D721Med (cell line): ENCODE measurements at regions not wholly inside any gene's neighbourhood (a gene's known extent, or its start where the extent isn't known, plus 50 kb on each side); places are given as distances from the start of the nearest gene placed in this dataset.

ENCODE experiments used
- DNase-seq: peaks from one replicate; pipeline ENCODE4 v3.0.0; 2011; ENCODE audit warnings: low spot score; ENCODE audit not compliant: insufficient read length
- FAIRE-seq: peaks from 2 replicates; lab custom pipeline; 2011; peaks lifted over from hg19 to GRCh38; lab: Jason Lieb, UNC
- CTCF ChIP-seq: IDR thresholded peaks from 2 replicates; pipeline ENCODE4 v1.5.1; 2012; ENCODE audit warnings: mild to moderate bottlenecking, control low read depth; ENCODE audit not compliant: insufficient read depth; ENCODE audit errors: missing control alignments

- no peak for TF ChIP-seq CTCF
- DNase-seq (no peak), FAIRE-seq (no peak)
Observed at GRCh38 chr1:238517711-238518110, 627.0 kb upstream of the ZP4 start.

GRCh38 chr1:238501290-238501689 is 610.6 kb upstream of the ZP4 start:
- FAIRE-seq (no peak), DNase-seq (no peak)
- no peak for TF ChIP-seq CTCF

GRCh38 chr1:238499021-238499420 is 608.3 kb upstream of the ZP4 start:
- peak; percentile 77 for FAIRE-seq
- no peak for TF ChIP-seq CTCF
- no peak for DNase-seq

- FAIRE-seq (no peak), DNase-seq (no peak)
- no peak for TF ChIP-seq CTCF
Observed at GRCh38 chr1:238492271-238492670, 601.5 kb upstream of the ZP4 start.

GRCh38 chr1:238491265-238491664 is 600.5 kb upstream of the ZP4 start:
- no peak for TF ChIP-seq CTCF
- DNase-seq (no peak), FAIRE-seq (no peak)

- DNase-seq (no peak), FAIRE-seq (peak; percentile 32)
- TF ChIP-seq CTCF: no peak
Observed at GRCh38 chr1:238489006-238489405, 598.3 kb upstream of the ZP4 start.

- no peak for TF ChIP-seq CTCF
- FAIRE-seq (peak; percentile 11), DNase-seq (no peak)
Observed at GRCh38 chr1:238488401-238488800, 597.7 kb upstream of the ZP4 start.
